ENCODE measurements at regions not wholly inside any gene's neighbourhood (a gene's known extent, or its start where the extent isn't known, plus 50 kb on each side); places are given as distances from the start of the nearest gene placed in this dataset.

DNA sequence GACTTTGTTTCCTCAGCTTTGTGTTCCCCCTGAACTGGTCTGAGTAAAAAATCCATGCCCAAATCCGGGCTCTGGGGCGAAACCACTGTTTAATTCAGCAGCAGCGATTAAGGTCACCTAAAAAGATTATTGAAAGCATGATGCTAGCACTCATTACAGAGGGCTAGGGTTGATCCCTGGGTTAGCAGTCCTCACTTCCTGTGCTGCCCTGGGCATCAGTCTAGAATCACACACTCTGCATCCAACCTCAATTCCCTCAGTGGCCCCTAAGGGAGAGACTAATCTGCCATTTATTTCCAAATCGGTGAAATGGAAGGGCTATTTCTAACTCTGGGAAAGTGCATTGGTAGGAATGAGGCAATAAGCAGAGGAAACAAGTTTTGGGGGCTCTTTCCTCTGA is 107.2 kb downstream of the BTG1 start:
- CTCF ChIA-PET = no interaction called here
- Histone ChIP-seq H3K4me3 (ENCODE audit: control insufficient read depth in 1 of 2, extremely low read depth in 1 of 2, low read length in 1 of 2) (no peak overlapping the region), H3K27me3 (replicated peaks in 1 of 2; ENCODE audit: control insufficient read depth in 2 of 2, extremely low read depth in 1 of 2, insufficient read depth in 2 of 2, low read length in 1 of 2) (no peaks in the 10 kb centered on the region), H3K36me3 (ENCODE audit: control insufficient read depth in 2 of 2, extremely low read depth in 1 of 2, insufficient read depth in 1 of 2, low read length in 1 of 2) (no peaks in the 10 kb centered on the region), H3K27ac (ENCODE audit: low read length) (no peak overlapping the region), H3K9me3 (no peaks in the 10 kb centered on the region), H3K4me1 (ENCODE audit: control insufficient read depth in 1 of 2, extremely low read depth in 1 of 2, insufficient read depth in 2 of 2, low read length in 2 of 2) (peaks cover 47 to 55% of the 10 kb centered on the region in 2 experiments)
- whole genome bisulfite sequencing (ENCODE audit: insufficient coverage) = 90% methylated on average over 3 of the region's 4 CpGs
- Mint-ChIP-seq H3K4me1 (peaks cover 86 to 90% (median 89%) of the 10 kb centered on the region in 3 donors), H3K27me3 (no peaks in the 10 kb centered on the region), H3K9me3 (peaks cover 0 to 10% (median 0%) of the 10 kb centered on the region in 3 donors), H3K4me3 (peak overlapping the region in 1 of 3 donors; percentile 35), H3K36me3 (no peaks in the 10 kb centered on the region), H3K27ac (peak overlapping the region; percentile 100)
- ATAC-seq (replicated peaks in 1 of 4) (no peak), DNase-seq (no peak)
- POLR2A ChIA-PET = no interaction called here

DNA sequence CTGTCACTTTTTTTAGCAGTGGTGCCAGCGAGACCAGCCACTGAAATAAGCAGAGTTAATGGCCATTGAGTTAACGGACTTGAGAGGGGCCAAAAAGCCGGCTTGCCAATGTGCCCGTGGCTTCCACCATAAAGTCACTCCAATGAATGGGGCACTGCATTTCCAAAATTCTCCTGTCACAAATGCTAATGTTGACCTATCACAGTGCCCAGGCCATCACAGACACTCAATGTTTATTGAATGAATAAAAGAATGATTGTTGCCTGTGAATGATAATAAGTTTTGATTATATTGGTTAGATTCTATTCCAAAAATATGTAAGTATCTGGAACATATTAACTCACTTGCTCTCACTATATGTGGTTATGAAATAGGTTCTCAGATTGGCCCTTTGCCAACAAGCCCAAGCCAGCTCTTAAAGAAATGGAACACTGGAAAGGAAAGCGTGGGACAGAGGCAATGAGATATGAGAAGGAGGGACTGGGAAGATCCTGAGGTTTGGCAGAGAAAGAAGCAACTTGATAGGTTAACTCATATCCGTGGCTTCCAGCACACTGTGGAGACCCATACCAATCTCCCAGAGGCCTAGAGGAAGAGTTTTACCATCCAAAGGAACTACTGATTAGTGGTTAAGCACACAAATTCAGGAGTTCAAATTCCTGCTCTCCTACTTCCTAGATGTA is 108.7 kb downstream of the BTG1 start:
- POLR2A ChIA-PET = no interaction called here
- Mint-ChIP-seq H3K27ac (peak overlapping the region; percentile 100), H3K27me3 (no peaks in the 10 kb centered on the region), H3K4me3 (peak overlapping the region in 1 of 3 donors; percentile 88), H3K9me3 (peaks cover 0 to 6% (median 5%) of the 10 kb centered on the region in 3 donors), H3K4me1 (peaks cover 86 to 89% (median 89%) of the 10 kb centered on the region in 3 donors), H3K36me3 (no peaks in the 10 kb centered on the region)
- H3K27me3 ChIP-seq (replicated peaks in 1 of 2; ENCODE audit: control insufficient read depth in 2 of 2, extremely low read depth in 1 of 2, insufficient read depth in 2 of 2, low read length in 1 of 2) = no peaks in the 10 kb centered on the region
- whole genome bisulfite sequencing (ENCODE audit: insufficient coverage) = 98% methylated on average over 5 of the region's 6 CpGs
- H3K4me1 ChIP-seq (ENCODE audit: control insufficient read depth in 1 of 2, extremely low read depth in 1 of 2, insufficient read depth in 2 of 2, low read length in 2 of 2) = peaks cover 58 to 65% of the 10 kb centered on the region in 2 experiments
- CTCF ChIA-PET = no interaction called here
- peak overlapping the region; percentile 94 for H3K27ac ChIP-seq (ENCODE audit: low read length)
- ATAC-seq (replicated peaks in 1 of 4) (no peak), DNase-seq (no peak)
- H3K9me3 ChIP-seq = no peaks in the 10 kb centered on the region
- no peaks in the 10 kb centered on the region for H3K36me3 ChIP-seq (ENCODE audit: control insufficient read depth in 2 of 2, extremely low read depth in 1 of 2, insufficient read depth in 1 of 2, low read length in 1 of 2)
- no peak overlapping the region for H3K4me3 ChIP-seq (ENCODE audit: control insufficient read depth in 1 of 2, extremely low read depth in 1 of 2, low read length in 1 of 2)

DNA sequence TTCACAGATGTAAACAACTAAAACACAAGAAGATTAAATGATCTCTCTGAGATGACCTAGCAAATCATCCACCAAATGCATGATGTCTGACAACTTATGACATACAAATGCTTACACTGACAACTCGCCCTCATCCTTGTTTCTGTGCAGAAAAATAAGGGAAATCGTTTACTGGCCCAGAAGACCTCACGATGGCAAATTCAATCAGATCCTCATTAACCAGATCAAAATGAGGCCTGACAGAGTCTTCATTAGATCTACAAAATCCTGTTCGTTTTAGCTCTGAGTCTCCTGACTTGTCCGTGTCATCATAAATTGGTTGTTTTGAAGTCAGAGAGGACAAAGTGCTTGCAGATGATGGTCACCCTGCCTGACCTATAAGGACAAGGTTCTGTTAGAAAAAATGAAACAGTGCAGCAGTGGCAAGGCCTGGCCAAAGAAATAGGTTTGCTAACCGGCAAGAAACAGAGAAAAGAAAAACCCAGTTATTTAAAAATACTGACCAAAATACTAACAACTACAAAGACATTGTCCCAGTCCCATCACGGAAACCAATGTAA is 109.5 kb downstream of the BTG1 start:
- ATAC-seq (replicated peaks in 1 of 4) (no peak), DNase-seq (no peak)
- H3K27ac ChIP-seq (ENCODE audit: low read length) = peak overlapping the region; percentile 94
- ChIA-PET CTCF (no interaction called here), POLR2A (interaction anchor here in 1 of 2 donors (0.7 to 0.9 kb wide), 2 partner anchors 98 to 100 kb away, joined by 3 read pairs; no protein-coding TSS in a partner anchor)
- Mint-ChIP-seq H3K9me3 (peaks cover 0 to 6% (median 5%) of the 10 kb centered on the region in 3 donors), H3K36me3 (no peaks in the 10 kb centered on the region), H3K27ac (peak overlapping the region; percentile 100), H3K27me3 (no peaks in the 10 kb centered on the region), H3K4me3 (peak overlapping the region; percentile 88 to 90 (median 90)), H3K4me1 (peaks cover 87 to 91% (median 89%) of the 10 kb centered on the region in 3 donors)
- no peaks in the 10 kb centered on the region for H3K27me3 ChIP-seq (replicated peaks in 1 of 2; ENCODE audit: control insufficient read depth in 2 of 2, extremely low read depth in 1 of 2, insufficient read depth in 2 of 2, low read length in 1 of 2)
- H3K36me3 ChIP-seq (ENCODE audit: control insufficient read depth in 2 of 2, extremely low read depth in 1 of 2, insufficient read depth in 1 of 2, low read length in 1 of 2) = no peaks in the 10 kb centered on the region
- H3K4me1 ChIP-seq (ENCODE audit: control insufficient read depth in 1 of 2, extremely low read depth in 1 of 2, insufficient read depth in 2 of 2, low read length in 2 of 2) = peaks cover 56 to 64% of the 10 kb centered on the region in 2 experiments
- no peak overlapping the region for H3K4me3 ChIP-seq (ENCODE audit: control insufficient read depth in 1 of 2, extremely low read depth in 1 of 2, low read length in 1 of 2)
- H3K9me3 ChIP-seq = no peaks in the 10 kb centered on the region
- WGBS (ENCODE audit: insufficient coverage) = 100% methylated on average over 2 of the region's 7 CpGs

DNA sequence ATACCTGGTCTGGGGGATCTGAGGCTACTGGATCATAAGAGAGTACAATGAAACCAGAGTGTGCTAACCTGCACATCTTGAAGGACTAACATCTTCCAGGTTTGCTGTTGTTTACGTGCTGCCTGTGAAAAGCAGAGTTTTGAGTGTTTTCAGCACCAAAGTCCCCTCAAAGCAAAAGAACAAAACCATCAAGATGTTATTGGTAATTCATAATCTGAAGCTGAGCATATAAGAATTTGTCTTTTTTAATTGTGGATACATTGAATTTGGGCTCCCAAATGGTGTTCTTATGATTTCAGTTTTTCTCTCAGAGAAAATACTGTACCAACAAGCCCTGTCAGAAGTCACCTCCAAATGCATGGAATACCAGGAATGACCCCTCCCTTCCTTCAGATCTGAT is 110.2 kb downstream of the BTG1 start:
- ATAC-seq (replicated peaks in 1 of 4) = no peak
- Histone ChIP-seq H3K27me3 (replicated peaks in 1 of 2; ENCODE audit: control insufficient read depth in 2 of 2, extremely low read depth in 1 of 2, insufficient read depth in 2 of 2, low read length in 1 of 2) (no peaks in the 10 kb centered on the region), H3K4me1 (ENCODE audit: control insufficient read depth in 1 of 2, extremely low read depth in 1 of 2, insufficient read depth in 2 of 2, low read length in 2 of 2) (peaks cover 59 to 65% of the 10 kb centered on the region in 2 experiments), H3K36me3 (ENCODE audit: control insufficient read depth in 2 of 2, extremely low read depth in 1 of 2, insufficient read depth in 1 of 2, low read length in 1 of 2) (no peaks in the 10 kb centered on the region), H3K9me3 (no peaks in the 10 kb centered on the region), H3K27ac (ENCODE audit: low read length) (peak overlapping the region; percentile 94), H3K4me3 (ENCODE audit: control insufficient read depth in 1 of 2, extremely low read depth in 1 of 2, low read length in 1 of 2) (peak overlapping the region; percentile 46 to 57)
- Mint-ChIP-seq H3K4me1 (peaks cover 87 to 92% (median 88%) of the 10 kb centered on the region in 3 donors), H3K4me3 (peak overlapping the region; percentile 88 to 90 (median 90)), H3K27me3 (no peaks in the 10 kb centered on the region), H3K27ac (peak overlapping the region; percentile 100), H3K9me3 (peaks cover 0 to 6% (median 5%) of the 10 kb centered on the region in 3 donors), H3K36me3 (no peaks in the 10 kb centered on the region)
- ChIA-PET POLR2A (interaction anchor here (0.7 to 1.8 kb wide), 3 partner anchors 99 to 110 kb away, joined by 3 to 6 read pairs (median 3); partner anchors contain the start of gene BTG1 (in 1 of the 2)), CTCF (no interaction called here)
- peak in 1 of 35 experiments; percentile 39 for DNase-seq
- WGBS (ENCODE audit: insufficient coverage) = no CpG with 5 or more reads among the region's 1 CpG

DNA sequence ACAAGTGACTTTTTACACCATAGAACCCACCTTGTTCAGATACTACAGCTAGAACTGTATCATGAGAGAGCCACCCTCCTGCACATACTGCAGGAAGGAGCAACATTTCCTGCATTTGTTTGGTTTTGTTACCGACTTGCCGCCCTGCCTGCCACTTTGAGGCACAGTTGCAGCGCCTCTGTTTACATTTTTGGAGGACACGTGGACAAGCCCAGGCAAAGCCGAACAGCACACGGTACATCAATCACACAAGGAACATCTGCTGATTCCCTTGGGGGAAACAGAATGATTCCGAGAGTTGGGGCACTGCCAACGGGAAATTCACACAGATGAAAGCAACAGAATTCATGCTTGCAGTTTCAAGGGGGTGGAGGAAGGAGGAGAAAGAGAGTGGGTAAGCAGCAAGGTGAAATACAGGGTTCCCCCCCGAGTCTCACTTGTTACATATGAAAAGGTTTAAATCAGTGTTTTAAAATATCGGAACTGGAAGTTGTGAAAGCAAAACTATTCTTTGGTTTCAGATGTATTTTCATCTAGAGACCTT is 110.7 kb downstream of the BTG1 start:
- ATAC-seq (replicated peaks in 1 of 4) = peak; percentile 49 to 71 (median 70)
- ChIA-PET CTCF (interaction anchor here in 1 of 2 donors (1.5 kb wide), 1 partner anchor 224 kb away, joined by 6 read pairs; no protein-coding TSS in a partner anchor), POLR2A (interaction anchor here (1.0 to 1.8 kb wide), 2 partner anchors 111 kb away, joined by 3 to 6 read pairs; partner anchors contain the start of gene BTG1 (in 2 of the 2))
- H3K4me3 Mint-ChIP-seq = peak overlapping the region; percentile 88 to 90 (median 90)
- peak; percentile 35 to 84 (median 57) for DNase-seq
- peaks cover 0 to 6% (median 5%) of the 10 kb centered on the region in 3 donors for H3K9me3 Mint-ChIP-seq
- no peaks in the 10 kb centered on the region for H3K36me3 Mint-ChIP-seq
- peaks cover 64 to 70% of the 10 kb centered on the region in 2 experiments for H3K4me1 ChIP-seq (ENCODE audit: control insufficient read depth in 1 of 2, extremely low read depth in 1 of 2, insufficient read depth in 2 of 2, low read length in 2 of 2)
- H3K4me3 ChIP-seq (ENCODE audit: control insufficient read depth in 1 of 2, extremely low read depth in 1 of 2, low read length in 1 of 2) = peak overlapping the region; percentile 46 to 57
- no peaks in the 10 kb centered on the region for H3K36me3 ChIP-seq (ENCODE audit: control insufficient read depth in 2 of 2, extremely low read depth in 1 of 2, insufficient read depth in 1 of 2, low read length in 1 of 2)
- no peaks in the 10 kb centered on the region for H3K27me3 ChIP-seq (replicated peaks in 1 of 2; ENCODE audit: control insufficient read depth in 2 of 2, extremely low read depth in 1 of 2, insufficient read depth in 2 of 2, low read length in 1 of 2)
- WGBS (ENCODE audit: insufficient coverage) = 0% methylated on average over 7 of the region's 10 CpGs
- peaks cover 88 to 93% (median 90%) of the 10 kb centered on the region in 3 donors for H3K4me1 Mint-ChIP-seq
- no peaks in the 10 kb centered on the region for H3K27me3 Mint-ChIP-seq
- H3K27ac ChIP-seq (ENCODE audit: low read length) = peak overlapping the region; percentile 94
- no peaks in the 10 kb centered on the region for H3K9me3 ChIP-seq
- H3K27ac Mint-ChIP-seq = peak overlapping the region; percentile 100

DNA sequence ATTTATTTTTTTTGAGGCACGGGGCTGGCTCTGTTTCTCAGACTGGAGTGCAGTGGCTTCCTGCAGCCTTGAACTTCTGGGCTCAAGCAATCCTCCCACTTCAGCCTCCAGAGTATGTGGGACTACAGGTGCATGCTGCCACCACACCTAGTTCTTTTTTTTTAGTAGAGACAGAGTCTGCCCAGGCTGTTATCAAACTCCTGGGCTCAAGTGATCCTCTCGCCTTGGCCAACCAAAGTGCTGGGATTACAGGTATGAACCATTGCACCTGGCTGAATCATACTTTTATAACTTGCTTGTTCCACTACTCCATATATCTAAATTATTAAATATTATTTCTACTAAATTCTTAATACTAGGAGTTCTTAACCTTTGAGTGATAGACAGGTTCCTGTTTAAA is 111.6 kb downstream of the BTG1 start:
- CTCF ChIA-PET = interaction anchor here in 1 of 2 donors (0.6 to 1.5 kb wide), 2 partner anchors 107 to 223 kb away, joined by 4 to 6 read pairs; no protein-coding TSS in a partner anchor
- Mint-ChIP-seq H3K4me1 (peaks cover 91 to 95% (median 94%) of the 10 kb centered on the region in 3 donors), H3K9me3 (peaks cover 0 to 6% (median 5%) of the 10 kb centered on the region in 3 donors), H3K27ac (peak overlapping the region; percentile 100), H3K4me3 (peak overlapping the region in 1 of 3 donors; percentile 88), H3K27me3 (no peaks in the 10 kb centered on the region), H3K36me3 (peaks cover 1% of the 10 kb centered on the region)
- no peaks in the 10 kb centered on the region for H3K36me3 ChIP-seq (ENCODE audit: control insufficient read depth in 2 of 2, extremely low read depth in 1 of 2, insufficient read depth in 1 of 2, low read length in 1 of 2)
- peaks cover 70 to 78% of the 10 kb centered on the region in 2 experiments for H3K4me1 ChIP-seq (ENCODE audit: control insufficient read depth in 1 of 2, extremely low read depth in 1 of 2, insufficient read depth in 2 of 2, low read length in 2 of 2)
- POLR2A ChIA-PET = interaction anchor here (0.6 to 1.8 kb wide), 3 partner anchors 29 to 112 kb away, joined by 3 to 6 read pairs (median 3); partner anchors contain the start of gene BTG1 (in 2 of the 2)
- no peaks in the 10 kb centered on the region for H3K9me3 ChIP-seq
- no CpG with 5 or more reads among the region's 2 CpGs for WGBS (ENCODE audit: insufficient coverage)
- H3K27me3 ChIP-seq (replicated peaks in 1 of 2; ENCODE audit: control insufficient read depth in 2 of 2, extremely low read depth in 1 of 2, insufficient read depth in 2 of 2, low read length in 1 of 2) = no peaks in the 10 kb centered on the region
- no peak for DNase-seq
- ATAC-seq (replicated peaks in 1 of 4) = no peak
- H3K4me3 ChIP-seq (ENCODE audit: control insufficient read depth in 1 of 2, extremely low read depth in 1 of 2, low read length in 1 of 2) = no peak overlapping the region
- peak overlapping the region; percentile 94 for H3K27ac ChIP-seq (ENCODE audit: low read length)

Measured in T-cell (primary cell).